HEK293 (cell line): ENCODE measurements at regions not wholly inside any gene's neighbourhood (a gene's known extent, or its start where the extent isn't known, plus 50 kb on each side); places are given as distances from the start of the nearest gene placed in this dataset.

Experiments used
- CTCF ChIA-PET: fragments of 350-600 bp; formaldehyde crosslinking; extraction: SDS; loops from one replicate; lab custom pipeline; 2021; ENCODE audit warnings: antibody characterized with exemption; lab: Yijun Ruan, JAX
- POLR2A ChIA-PET: fragments of 300-600 bp; formaldehyde crosslinking; extraction: SDS; loops from one replicate; lab custom pipeline; 2020; ENCODE audit warnings: antibody characterized with exemption, inconsistent platforms; lab: Yijun Ruan, JAX
- H3K27ac ChIP-seq: fragments of 200-500 bp; sonication (Bioruptor generic); 2 replicates; pipeline ENCODE4 v1.5.1; 2014; ENCODE audit warnings: low read depth, low read length, control low read depth, inconsistent platforms; ENCODE audit errors: extremely low read depth
- H3K36me3 ChIP-seq, 2 experiments: fragments of 200-500 bp in 1 of 2; sonication (Bioruptor generic) in 1 of 2; 1 replicate in 1 of 2; 2 replicates in 1 of 2; pipeline ENCODE4 v1.5.1; 2014 to 2017; ENCODE audit warnings: inconsistent platforms in 2 of 2, low read length in 2 of 2; ENCODE audit not compliant: control insufficient read depth in 2 of 2, insufficient read depth in 1 of 2
- H3K4me1 ChIP-seq: fragments of 200-500 bp; sonication (Bioruptor generic); 2 replicates; pipeline ENCODE4 v1.5.1; 2014; ENCODE audit warnings: mild to moderate bottlenecking, low read length, inconsistent platforms; ENCODE audit not compliant: control insufficient read depth, insufficient read depth
- H3K4me3 ChIP-seq: 2 replicates; pipeline ENCODE4 v1.5.1; 2011; ENCODE audit warnings: low read depth, mild to moderate bottlenecking, control low read depth, low read length, moderate library complexity
- H3K9me3 ChIP-seq: fragments of 200-500 bp; sonication (Bioruptor generic); 2 replicates; pipeline ENCODE4 v1.5.1; 2014; ENCODE audit warnings: low read depth, low read length, inconsistent platforms; ENCODE audit not compliant: control insufficient read depth, insufficient read depth
- HOXC10 ChIP-seq: sonication (generic); formaldehyde crosslinking; IDR thresholded peaks from 2 replicates; pipeline ENCODE4 v1.8.1; 2023; ENCODE audit warnings: mild to moderate bottlenecking, missing genetic modification reagents
- IKZF3 ChIP-seq: fragments of 450-650 bp; IDR thresholded peaks from 2 replicates; pipeline ENCODE4 v1.5.0; 2018; ENCODE audit warnings: missing biosample characterization, mild to moderate bottlenecking, missing genetic modification characterization, moderate library complexity
- KLF8 ChIP-seq: fragments of 450-650 bp; formaldehyde crosslinking; IDR thresholded peaks from 2 replicates; pipeline ENCODE4 v1.5.1; 2016; ENCODE audit warnings: missing biosample characterization, missing genetic modification characterization
- MEIS1 ChIP-seq: sonication (generic); formaldehyde crosslinking; IDR thresholded peaks from 2 replicates; pipeline ENCODE4 v1.8.1; 2022; ENCODE audit warnings: missing genetic modification reagents, mild to moderate bottlenecking, borderline replicate concordance
- OVOL3 ChIP-seq: fragments of 450-650 bp; formaldehyde crosslinking; IDR thresholded peaks from 2 replicates; pipeline ENCODE4 v1.5.1; 2016; ENCODE audit warnings: missing biosample characterization, missing genetic modification characterization
- SCRT2 ChIP-seq: fragments of 450-650 bp; formaldehyde crosslinking; IDR thresholded peaks from 2 replicates; pipeline ENCODE4 v1.5.1; 2016; ENCODE audit warnings: missing biosample characterization, missing genetic modification characterization
- ZFHX2 ChIP-seq: fragments of 450-650 bp; formaldehyde crosslinking; conservative IDR thresholded peaks from 2 replicates; pipeline ENCODE4 v1.5.1; 2016; ENCODE audit warnings: missing biosample characterization, missing genetic modification characterization
- ZNF140 ChIP-seq: fragments of 450-650 bp; formaldehyde crosslinking; IDR thresholded peaks from 2 replicates; pipeline ENCODE4 v1.5.1; 2016; ENCODE audit warnings: missing biosample characterization, missing genetic modification characterization
- ZNF16 ChIP-seq: fragments of 450-650 bp; formaldehyde crosslinking; IDR thresholded peaks from 2 replicates; pipeline ENCODE4 v1.5.1; 2016; ENCODE audit warnings: low read depth, missing biosample characterization, missing genetic modification characterization
- ZNF2 ChIP-seq: fragments of 450-650 bp; formaldehyde crosslinking; IDR thresholded peaks from 2 replicates; pipeline ENCODE4 v1.5.1; 2016; ENCODE audit warnings: missing biosample characterization, missing genetic modification characterization
- ZNF221 ChIP-seq: fragments of 450-650 bp; formaldehyde crosslinking; IDR thresholded peaks from 2 replicates; pipeline ENCODE4 v1.5.1; 2017; ENCODE audit warnings: missing biosample characterization, missing genetic modification characterization, borderline replicate concordance
- ZNF23 ChIP-seq: fragments of 450-650 bp; formaldehyde crosslinking; IDR thresholded peaks from 2 replicates; pipeline ENCODE4 v1.5.1; 2016; ENCODE audit warnings: missing biosample characterization, missing genetic modification characterization, borderline replicate concordance
- ZNF292 ChIP-seq: fragments of 450-650 bp; formaldehyde crosslinking; IDR thresholded peaks from 2 replicates; pipeline ENCODE4 v1.5.1; 2016; ENCODE audit warnings: low read depth, missing biosample characterization, missing genetic modification characterization, borderline replicate concordance
- ZNF37A ChIP-seq: fragments of 450-650 bp; IDR thresholded peaks from 2 replicates; pipeline ENCODE4 v1.5.1; 2018; ENCODE audit warnings: missing biosample characterization, missing genetic modification characterization
- ZNF394 ChIP-seq: fragments of 450-650 bp; formaldehyde crosslinking; IDR thresholded peaks from 2 replicates; pipeline ENCODE4 v1.5.1; 2016; ENCODE audit warnings: missing biosample characterization, missing genetic modification characterization, mild to moderate bottlenecking, moderate library complexity, borderline replicate concordance
- ZNF514 ChIP-seq: fragments of 450-650 bp; formaldehyde crosslinking; IDR thresholded peaks from 2 replicates; pipeline ENCODE4 v1.5.1; 2016; ENCODE audit warnings: missing biosample characterization, missing genetic modification characterization
- ZNF548 ChIP-seq: fragments of 450-650 bp; formaldehyde crosslinking; IDR thresholded peaks from 2 replicates; pipeline ENCODE4 v1.5.1; 2016; ENCODE audit warnings: missing biosample characterization, missing genetic modification characterization
- ZNF707 ChIP-seq: fragments of 450-650 bp; formaldehyde crosslinking; IDR thresholded peaks from 2 replicates; pipeline ENCODE4 v1.5.1; 2016; ENCODE audit warnings: missing biosample characterization, missing genetic modification characterization
- ZNF837 ChIP-seq: fragments of 450-650 bp; formaldehyde crosslinking; IDR thresholded peaks from 2 replicates; pipeline ENCODE4 v1.5.1; 2016; ENCODE audit warnings: missing biosample characterization, missing genetic modification characterization
- TF ChIP-seq, protein P1 (sequence below): fragments of 450-650 bp; formaldehyde crosslinking; IDR thresholded peaks from 2 replicates; pipeline ENCODE4 v1.5.1; 2016; ENCODE audit warnings: missing biosample characterization, missing genetic modification characterization
- TF ChIP-seq, protein P2 (sequence below): fragments of 450-650 bp; formaldehyde crosslinking; IDR thresholded peaks from 2 replicates; pipeline ENCODE4 v1.5.1; 2017; ENCODE audit warnings: missing biosample characterization, missing genetic modification characterization
- TF ChIP-seq, protein P3 (sequence below): fragments of 450-650 bp; formaldehyde crosslinking; optimal IDR thresholded peaks from 2 replicates; pipeline ENCODE3; 2016; ENCODE audit warnings: missing biosample characterization, mild to moderate bottlenecking, missing genetic modification characterization
- TF ChIP-seq, protein P4 (sequence below): fragments of 450-650 bp; formaldehyde crosslinking; IDR thresholded peaks from 2 replicates; pipeline ENCODE4 v1.5.1; 2016; ENCODE audit warnings: missing biosample characterization, missing genetic modification characterization

DNA sequence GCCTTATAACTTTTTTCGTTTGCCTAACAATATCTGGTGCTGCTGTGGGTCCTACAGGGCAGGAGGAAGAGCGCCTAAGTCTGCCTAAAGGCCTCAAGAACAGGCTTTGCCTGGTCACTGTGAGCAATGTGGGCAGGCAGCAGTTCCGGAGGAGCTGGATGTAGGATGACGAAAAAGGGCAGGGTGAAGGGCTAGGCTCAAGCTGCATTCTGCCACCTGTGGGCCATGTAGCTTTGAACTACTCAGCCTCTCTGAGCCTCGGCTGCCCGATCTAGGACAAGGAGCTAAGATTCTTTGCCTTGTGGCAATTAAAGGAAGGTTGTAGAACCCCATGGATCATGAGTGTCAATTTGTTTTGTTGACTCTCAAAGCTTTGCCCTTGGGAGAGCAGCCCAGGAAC, 57.1 kb upstream of the MAMLD1 start:
- Histone ChIP-seq H3K4me3 (no peak overlapping the region), H3K4me1 (no peaks in the 10 kb centered on the region), H3K27ac (no peak overlapping the region), H3K9me3 (no peaks in the 10 kb centered on the region), H3K36me3 (no peaks in the 10 kb centered on the region)
- no peak for TF ChIP-seq SCRT2 (tag by site-specific recombination)
- no peak for TF ChIP-seq ZNF514
- TF ChIP-seq ZNF140 = no peak
- no peak for TF ChIP-seq ZNF548 (tag by site-specific recombination)
- TF ChIP-seq ZNF37A (tag by site-specific recombination) = no peak
- TF ChIP-seq ZFHX2 (tag by site-specific recombination) = no peak
- no peak for TF ChIP-seq ZNF2 (tag by site-specific recombination)
- TF ChIP-seq ZNF23 (tag by site-specific recombination) = no peak
- TF ChIP-seq MEIS1 (CRISPR knock-in tag) = no peak
- CTCF ChIA-PET = interaction anchor here (0.5 kb wide), 1 partner anchor 1433 kb away, joined by 3 read pairs; no protein-coding TSS in a partner anchor
- POLR2A ChIA-PET = no interaction called here

DNA sequence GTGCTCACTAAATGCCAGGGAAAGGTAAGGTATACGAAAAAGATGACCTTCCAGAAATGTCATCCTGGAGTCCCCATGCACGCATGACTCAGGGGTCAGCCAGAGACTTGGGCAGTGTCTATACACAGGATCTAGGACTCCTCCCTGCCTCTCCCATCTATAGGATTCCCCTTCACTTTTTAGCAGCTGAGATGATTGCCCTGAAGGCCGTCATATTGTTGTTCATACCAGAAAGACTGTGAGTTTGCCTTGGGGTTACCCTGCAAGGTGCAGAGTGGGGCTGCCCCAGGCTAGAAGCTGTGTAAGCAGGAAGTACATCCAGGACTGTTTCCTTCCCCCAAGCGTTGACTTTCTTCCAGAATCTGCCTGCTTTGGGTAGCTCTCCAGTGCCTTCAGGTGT, 55.1 kb upstream of the MAMLD1 start:
- CTCF ChIA-PET = no interaction called here
- Histone ChIP-seq H3K4me3 (no peak overlapping the region), H3K9me3 (no peaks in the 10 kb centered on the region), H3K4me1 (no peaks in the 10 kb centered on the region), H3K36me3 (no peaks in the 10 kb centered on the region), H3K27ac (no peak overlapping the region)
- TF ChIP-seq, protein P1, sequence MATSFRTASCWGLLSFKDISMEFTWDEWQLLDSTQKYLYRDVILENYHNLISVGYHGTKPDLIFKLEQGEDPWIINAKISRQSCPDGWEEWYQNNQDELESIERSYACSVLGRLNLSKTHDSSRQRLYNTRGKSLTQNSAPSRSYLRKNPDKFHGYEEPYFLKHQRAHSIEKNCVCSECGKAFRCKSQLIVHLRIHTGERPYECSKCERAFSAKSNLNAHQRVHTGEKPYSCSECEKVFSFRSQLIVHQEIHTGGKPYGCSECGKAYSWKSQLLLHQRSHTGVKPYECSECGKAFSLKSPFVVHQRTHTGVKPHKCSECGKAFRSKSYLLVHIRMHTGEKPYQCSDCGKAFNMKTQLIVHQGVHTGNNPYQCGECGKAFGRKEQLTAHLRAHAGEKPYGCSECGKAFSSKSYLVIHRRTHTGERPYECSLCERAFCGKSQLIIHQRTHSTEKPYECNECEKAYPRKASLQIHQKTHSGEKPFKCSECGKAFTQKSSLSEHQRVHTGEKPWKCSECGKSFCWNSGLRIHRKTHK (tag by site-specific recombination) = no peak
- TF ChIP-seq ZNF221 = no peak
- TF ChIP-seq KLF8 (tag by site-specific recombination) = no peak
- no peak for TF ChIP-seq ZNF837
- no peak for TF ChIP-seq ZNF707
- TF ChIP-seq, protein P2, sequence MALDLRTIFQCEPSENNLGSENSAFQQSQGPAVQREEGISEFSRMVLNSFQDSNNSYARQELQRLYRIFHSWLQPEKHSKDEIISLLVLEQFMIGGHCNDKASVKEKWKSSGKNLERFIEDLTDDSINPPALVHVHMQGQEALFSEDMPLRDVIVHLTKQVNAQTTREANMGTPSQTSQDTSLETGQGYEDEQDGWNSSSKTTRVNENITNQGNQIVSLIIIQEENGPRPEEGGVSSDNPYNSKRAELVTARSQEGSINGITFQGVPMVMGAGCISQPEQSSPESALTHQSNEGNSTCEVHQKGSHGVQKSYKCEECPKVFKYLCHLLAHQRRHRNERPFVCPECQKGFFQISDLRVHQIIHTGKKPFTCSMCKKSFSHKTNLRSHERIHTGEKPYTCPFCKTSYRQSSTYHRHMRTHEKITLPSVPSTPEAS (tag by site-specific recombination) = no peak
- no peak for TF ChIP-seq ZNF16 (tag by site-specific recombination)
- TF ChIP-seq, protein P3, sequence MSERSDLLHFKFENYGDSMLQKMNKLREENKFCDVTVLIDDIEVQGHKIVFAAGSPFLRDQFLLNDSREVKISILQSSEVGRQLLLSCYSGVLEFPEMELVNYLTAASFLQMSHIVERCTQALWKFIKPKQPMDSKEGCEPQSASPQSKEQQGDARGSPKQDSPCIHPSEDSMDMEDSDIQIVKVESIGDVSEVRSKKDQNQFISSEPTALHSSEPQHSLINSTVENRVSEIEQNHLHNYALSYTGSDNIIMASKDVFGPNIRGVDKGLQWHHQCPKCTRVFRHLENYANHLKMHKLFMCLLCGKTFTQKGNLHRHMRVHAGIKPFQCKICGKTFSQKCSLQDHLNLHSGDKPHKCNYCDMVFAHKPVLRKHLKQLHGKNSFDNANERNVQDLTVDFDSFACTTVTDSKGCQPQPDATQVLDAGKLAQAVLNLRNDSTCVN (tag by site-specific recombination) = no peak
- TF ChIP-seq HOXC10 (CRISPR knock-in tag) = no peak
- no peak for TF ChIP-seq IKZF3
- TF ChIP-seq ZNF140 = no peak
- no peak for TF ChIP-seq ZNF292 (tag by site-specific recombination)
- no peak for TF ChIP-seq ZNF394 (tag by site-specific recombination)
- TF ChIP-seq, protein P4, sequence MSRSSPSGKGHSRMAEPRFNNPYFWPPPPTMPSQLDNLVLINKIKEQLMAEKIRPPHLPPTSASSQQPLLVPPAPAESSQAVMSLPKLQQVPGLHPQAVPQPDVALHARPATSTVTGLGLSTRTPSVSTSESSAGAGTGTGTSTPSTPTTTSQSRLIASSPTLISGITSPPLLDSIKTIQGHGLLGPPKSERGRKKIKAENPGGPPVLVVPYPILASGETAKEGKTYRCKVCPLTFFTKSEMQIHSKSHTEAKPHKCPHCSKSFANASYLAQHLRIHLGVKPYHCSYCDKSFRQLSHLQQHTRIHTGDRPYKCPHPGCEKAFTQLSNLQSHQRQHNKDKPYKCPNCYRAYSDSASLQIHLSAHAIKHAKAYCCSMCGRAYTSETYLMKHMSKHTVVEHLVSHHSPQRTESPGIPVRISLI (tag by site-specific recombination) = no peak
- no peak for TF ChIP-seq OVOL3 (tag by site-specific recombination)
- POLR2A ChIA-PET = no interaction called here
